Calu3 (cell line): ENCODE measurements at regions not wholly inside any gene's neighbourhood (a gene's known extent, or its start where the extent isn't known, plus 50 kb on each side); places are given as distances from the start of the nearest gene placed in this dataset.

Experiments used
- BruUV-seq: library from RNA; stranded (reverse); fragments of 400-500 nt; replicated peaks from 2 replicates; lab custom pipeline; 2021; lab: Mats Ljungman, UMichigan
- CTCF ChIA-PET: fragments of 300-600 bp; sonication (Branson Sonifier 250); formaldehyde crosslinking; loops from one replicate; lab custom pipeline; 2022; ENCODE audit warnings: antibody characterized with exemption; lab: Charles Lee
- DNase-seq: peaks from one replicate; pipeline ENCODE4 v3.0.0; 2022
- H3K27ac Mint-ChIP-seq: one replicate; pipeline ENCODE4 v1.8.0; 2022; ENCODE audit warnings: mixed read lengths; ENCODE audit not compliant: unreplicated experiment
- H3K27me3 Mint-ChIP-seq: one replicate; pipeline ENCODE4 v1.8.0; 2022; ENCODE audit warnings: mixed read lengths; ENCODE audit not compliant: unreplicated experiment
- H3K36me3 Mint-ChIP-seq: one replicate; pipeline ENCODE4 v1.8.0; 2022; ENCODE audit warnings: mild to moderate bottlenecking, moderate library complexity, mixed read lengths; ENCODE audit not compliant: insufficient read depth, unreplicated experiment
- H3K4me1 Mint-ChIP-seq: one replicate; pipeline ENCODE4 v1.8.0; 2022; ENCODE audit warnings: mild to moderate bottlenecking, low read depth, mixed read lengths; ENCODE audit not compliant: unreplicated experiment
- H3K4me3 Mint-ChIP-seq: one replicate; pipeline ENCODE4 v1.8.0; 2022; ENCODE audit warnings: mild to moderate bottlenecking, low read depth, moderate library complexity, mixed read lengths; ENCODE audit not compliant: unreplicated experiment
- H3K9me3 Mint-ChIP-seq: one replicate; pipeline ENCODE4 v1.8.0; 2022; ENCODE audit warnings: low read depth, mixed read lengths; ENCODE audit not compliant: unreplicated experiment
- intact Hi-C: fragments of 100-400 bp; cut with micrococcal nuclease; formaldehyde crosslinking; loops from one replicate; pipeline ENCODE4 v1.10.0; 2022; ENCODE audit not compliant: unreplicated experiment
- TF ChIP-seq, protein P1 (sequence below): fragments of 200-600 bp; IDR thresholded peaks from one replicate; pipeline ENCODE4 v1.8.0; 2022; ENCODE audit warnings: antibody characterized with exemption; ENCODE audit not compliant: unreplicated experiment

- no peak for DNase-seq
- Mint-ChIP-seq H3K9me3 (peaks cover 13% of the 10 kb centered on the region), H3K36me3 (no peaks in the 10 kb centered on the region), H3K4me1 (no peaks in the 10 kb centered on the region), H3K27me3 (no peaks in the 10 kb centered on the region), H3K27ac (no peak overlapping the region), H3K4me3 (no peak overlapping the region)
- intact Hi-C loops, result no loop called here
- CTCF ChIA-PET, result no interaction called here
- TF ChIP-seq, protein P1, sequence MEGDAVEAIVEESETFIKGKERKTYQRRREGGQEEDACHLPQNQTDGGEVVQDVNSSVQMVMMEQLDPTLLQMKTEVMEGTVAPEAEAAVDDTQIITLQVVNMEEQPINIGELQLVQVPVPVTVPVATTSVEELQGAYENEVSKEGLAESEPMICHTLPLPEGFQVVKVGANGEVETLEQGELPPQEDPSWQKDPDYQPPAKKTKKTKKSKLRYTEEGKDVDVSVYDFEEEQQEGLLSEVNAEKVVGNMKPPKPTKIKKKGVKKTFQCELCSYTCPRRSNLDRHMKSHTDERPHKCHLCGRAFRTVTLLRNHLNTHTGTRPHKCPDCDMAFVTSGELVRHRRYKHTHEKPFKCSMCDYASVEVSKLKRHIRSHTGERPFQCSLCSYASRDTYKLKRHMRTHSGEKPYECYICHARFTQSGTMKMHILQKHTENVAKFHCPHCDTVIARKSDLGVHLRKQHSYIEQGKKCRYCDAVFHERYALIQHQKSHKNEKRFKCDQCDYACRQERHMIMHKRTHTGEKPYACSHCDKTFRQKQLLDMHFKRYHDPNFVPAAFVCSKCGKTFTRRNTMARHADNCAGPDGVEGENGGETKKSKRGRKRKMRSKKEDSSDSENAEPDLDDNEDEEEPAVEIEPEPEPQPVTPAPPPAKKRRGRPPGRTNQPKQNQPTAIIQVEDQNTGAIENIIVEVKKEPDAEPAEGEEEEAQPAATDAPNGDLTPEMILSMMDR, result no peak
- BruUV-seq, result no TSS peak
These were observed 775.5 kb upstream of the SEL1L start for GRCh38 chr14:82309199-82309598.

GRCh38 chr14:82313889-82314288, 780.2 kb upstream of the SEL1L start:
- CTCF ChIA-PET, result no interaction called here
- no peaks in the 10 kb centered on the region for H3K4me1 Mint-ChIP-seq
- intact Hi-C loops, result no loop called here
- no peak overlapping the region for H3K27ac Mint-ChIP-seq
- no TSS peak for BruUV-seq
- DNase-seq, result no peak
- H3K27me3 Mint-ChIP-seq, result no peaks in the 10 kb centered on the region
- TF ChIP-seq, protein P1, result no peak
- H3K36me3 Mint-ChIP-seq, result no peaks in the 10 kb centered on the region
- peaks cover 4% of the 10 kb centered on the region for H3K9me3 Mint-ChIP-seq
- H3K4me3 Mint-ChIP-seq, result no peak overlapping the region

- Mint-ChIP-seq H3K4me1 (no peaks in the 10 kb centered on the region), H3K27me3 (no peaks in the 10 kb centered on the region), H3K36me3 (no peaks in the 10 kb centered on the region), H3K4me3 (no peak overlapping the region), H3K27ac (no peak overlapping the region), H3K9me3 (peaks cover 5% of the 10 kb centered on the region)
- no peak for DNase-seq
- TF ChIP-seq, protein P1, result no peak
- BruUV-seq, result no TSS peak
- intact Hi-C loops, result no loop called here
- CTCF ChIA-PET, result no interaction called here
These were observed 794.8 kb upstream of the SEL1L start for GRCh38 chr14:82328442-82328841.

GRCh38 chr14:82341261-82341810, 807.7 kb upstream of the SEL1L start:
- no peaks in the 10 kb centered on the region for H3K27me3 Mint-ChIP-seq
- BruUV-seq, result no TSS peak
- CTCF ChIA-PET, result no interaction called here
- TF ChIP-seq, protein P1, result no peak
- no peaks in the 10 kb centered on the region for H3K4me1 Mint-ChIP-seq
- peaks cover 16% of the 10 kb centered on the region for H3K9me3 Mint-ChIP-seq
- H3K36me3 Mint-ChIP-seq, result no peaks in the 10 kb centered on the region
- H3K27ac Mint-ChIP-seq, result no peak overlapping the region
- intact Hi-C loops, result no loop called here
- DNase-seq, result no peak
- H3K4me3 Mint-ChIP-seq, result no peak overlapping the region
